B cell (primary cell): ENCODE measurements at regions not wholly inside any gene's neighbourhood (a gene's known extent, or its start where the extent isn't known, plus 50 kb on each side); places are given as distances from the start of the nearest gene placed in this dataset.

ENCODE experiments used
- CTCF ChIP-seq: fragments of 200-600 bp; IDR thresholded peaks from one replicate; pipeline ENCODE4 v1.8.0; 2022; ENCODE audit warnings: antibody characterized with exemption, mild to moderate bottlenecking
- EZH2 ChIP-seq: IDR thresholded peaks from 2 replicates; pipeline ENCODE4 v1.6.1; 2012; ENCODE audit warnings: borderline replicate concordance, low read depth, mild to moderate bottlenecking, moderate library complexity, low read length; ENCODE audit not compliant: insufficient read depth, poor library complexity, severe bottlenecking

- no peak for TF ChIP-seq CTCF
- TF ChIP-seq EZH2: no peak
Measured at GRCh38 chr5:145044970-145045369, 790.2 kb downstream of the PRELID2 start.
